ENCODE measurements at regions not wholly inside any gene's neighbourhood (a gene's known extent, or its start where the extent isn't known, plus 50 kb on each side); places are given as distances from the start of the nearest gene placed in this dataset.
"Not testable (repeated sequence)": the region's sequence is repeated elsewhere in the genome, so short reads cannot be mapped to it uniquely, and the experiment has no call there.

DNA sequence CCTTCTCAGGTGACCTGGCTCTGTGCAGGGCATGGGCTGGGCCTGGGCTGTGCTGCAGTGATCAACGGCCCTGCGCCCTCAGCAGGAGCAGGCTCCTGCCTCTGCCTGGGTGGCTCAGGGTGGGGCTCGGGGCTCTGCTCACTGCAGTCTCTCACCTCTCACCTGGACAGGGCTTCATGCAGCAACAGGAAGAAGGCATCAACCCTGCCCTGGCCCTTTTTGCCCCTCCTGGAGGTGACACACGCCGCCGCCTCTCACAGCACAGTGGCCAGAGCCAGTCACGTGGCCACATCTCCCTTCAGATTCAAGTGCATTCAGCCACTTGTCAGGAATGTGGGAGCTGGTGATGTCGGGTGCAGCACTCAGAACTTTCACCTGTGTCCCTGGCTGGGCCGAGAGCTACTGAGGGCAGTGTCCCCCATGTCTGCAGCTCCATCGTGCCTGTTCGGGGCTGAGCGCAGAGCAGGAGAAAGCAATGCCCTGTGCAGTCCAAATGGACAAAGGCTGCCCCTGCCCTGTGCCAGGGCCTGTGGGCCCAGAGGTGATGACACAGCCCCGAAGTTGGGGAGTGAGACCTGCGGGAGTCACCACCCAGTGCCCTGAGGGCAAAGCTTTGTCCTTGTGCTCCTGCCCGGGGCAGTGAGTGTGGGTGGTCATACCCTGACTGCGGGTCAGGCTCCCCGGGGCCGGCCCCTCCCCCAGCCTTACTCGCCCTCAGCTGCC, 314.0 kb downstream of the PTPRU start:
- DNase-seq = no peak

DNA sequence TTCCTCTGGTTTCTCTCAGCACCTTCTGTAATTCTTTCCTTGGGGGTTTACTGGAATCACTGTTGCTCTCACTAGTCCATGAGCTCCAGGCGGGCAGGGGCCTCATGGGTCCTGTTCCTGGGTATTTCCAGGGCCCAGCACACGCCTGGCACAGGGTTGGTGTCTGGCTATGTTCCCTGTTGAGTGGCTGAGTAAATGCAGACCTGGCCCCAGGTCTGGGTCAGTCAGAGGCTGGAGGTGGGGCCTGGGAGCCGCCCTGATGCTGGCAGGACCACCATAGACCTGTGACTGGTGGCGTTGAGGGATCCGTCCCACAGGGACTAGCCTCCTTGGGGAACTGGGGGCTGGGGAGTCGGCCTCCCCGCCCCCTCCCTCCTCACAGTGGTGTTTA, 313.4 kb downstream of the PTPRU start:
- DNase-seq = not testable (repeated sequence)

DNA sequence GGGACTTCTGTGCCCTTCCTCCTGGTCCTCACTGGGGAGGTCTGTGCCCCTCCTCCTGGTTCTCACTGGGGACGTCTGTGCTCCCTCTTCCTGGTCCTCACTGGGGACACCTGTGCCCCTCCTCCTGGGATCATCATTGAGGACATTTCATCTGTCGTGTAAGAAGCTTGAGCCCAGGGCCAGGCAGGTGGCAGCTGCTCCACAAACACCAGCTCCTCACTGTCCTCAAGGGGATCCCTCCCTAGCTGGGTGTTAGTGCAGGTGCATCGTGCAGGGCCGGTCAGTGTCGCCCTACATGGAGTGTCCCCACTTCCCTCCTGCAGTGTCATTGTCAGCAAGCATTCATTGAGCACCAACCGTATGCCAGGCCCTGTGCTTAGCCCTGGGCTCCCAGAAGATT, 312.7 kb downstream of the PTPRU start:
- DNase-seq = no peak

DNA sequence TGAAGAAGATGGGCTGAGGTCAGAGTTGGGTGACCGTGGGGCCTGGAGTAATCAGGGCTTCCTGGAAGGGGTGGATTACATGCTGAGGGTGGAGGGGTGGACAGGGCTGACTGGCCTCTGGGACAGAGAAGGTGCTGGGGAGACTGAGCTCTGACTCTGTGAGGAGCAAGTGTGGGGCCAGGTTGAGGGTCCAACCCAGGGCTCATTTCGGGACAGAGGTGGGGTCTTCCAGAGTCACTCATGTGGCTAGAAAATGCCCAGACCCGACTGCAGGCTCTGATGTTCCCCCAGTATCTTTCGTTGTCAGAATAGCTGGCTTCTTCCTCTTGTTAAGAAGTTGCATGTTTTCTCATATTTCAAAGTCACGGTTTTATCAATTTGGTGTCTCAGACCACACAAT, 311.8 kb downstream of the PTPRU start:
- no peak for DNase-seq

DNA sequence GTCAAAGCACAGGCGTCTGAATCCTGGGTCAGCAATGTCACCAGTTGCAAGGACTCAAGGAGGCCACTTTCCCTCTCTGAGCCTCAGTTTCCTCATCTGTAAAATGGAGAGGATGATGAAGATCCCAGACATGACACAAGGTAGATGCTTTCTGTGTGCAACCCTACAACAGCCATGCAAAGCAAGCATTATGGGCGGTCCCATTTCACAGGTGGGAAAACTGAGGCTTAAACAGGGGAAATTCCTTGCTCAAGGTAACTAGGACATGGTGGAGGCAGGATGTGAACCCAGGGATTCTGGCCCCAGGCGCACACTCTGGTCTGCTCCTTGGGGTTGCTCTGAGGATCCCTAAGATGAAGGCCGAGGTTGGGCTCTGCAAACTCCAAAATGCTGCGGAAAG, 311.0 kb downstream of the PTPRU start:
- DNase-seq = no peak

DNA sequence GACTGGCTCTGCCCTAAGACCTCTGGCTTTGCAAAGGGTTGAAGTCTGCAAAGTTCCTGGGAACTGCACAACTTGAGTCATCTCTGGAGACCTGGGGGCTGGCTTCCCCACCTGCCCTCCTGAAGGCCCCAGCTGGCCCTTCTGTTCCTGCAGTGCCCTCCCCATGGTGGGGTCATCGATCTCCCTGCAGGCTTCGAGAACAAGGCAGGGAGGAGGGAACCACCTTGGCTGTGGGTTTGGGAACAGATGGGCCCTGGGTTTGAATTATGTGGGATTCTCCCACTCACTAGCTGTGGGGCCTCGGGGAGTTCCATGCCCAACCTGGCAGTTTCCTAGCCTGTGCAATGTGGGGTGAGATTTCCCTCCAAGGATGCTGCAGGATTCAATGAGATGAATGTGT, 310.2 kb downstream of the PTPRU start:
- no peak for DNase-seq

DNA sequence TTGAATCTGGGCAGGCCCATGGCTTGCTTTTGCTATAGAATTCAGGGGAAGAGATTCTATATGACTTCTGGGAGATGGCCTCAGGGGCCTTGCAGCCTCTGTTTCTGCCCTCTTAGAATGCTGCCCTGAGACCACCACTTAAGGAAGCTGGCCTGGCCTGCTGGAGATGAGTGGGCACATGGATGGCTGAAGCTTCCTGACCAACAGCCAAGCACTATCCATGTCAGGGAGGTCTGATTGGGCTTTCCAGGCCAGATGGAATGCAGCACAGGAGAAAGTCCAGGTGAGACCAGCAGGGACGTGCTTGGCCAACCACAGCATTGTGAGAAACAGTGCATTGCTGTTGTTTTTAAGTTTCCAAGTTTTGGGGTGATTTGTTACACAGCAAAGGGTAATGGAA, 308.1 kb downstream of the PTPRU start:
- DNase-seq = no peak

DNA sequence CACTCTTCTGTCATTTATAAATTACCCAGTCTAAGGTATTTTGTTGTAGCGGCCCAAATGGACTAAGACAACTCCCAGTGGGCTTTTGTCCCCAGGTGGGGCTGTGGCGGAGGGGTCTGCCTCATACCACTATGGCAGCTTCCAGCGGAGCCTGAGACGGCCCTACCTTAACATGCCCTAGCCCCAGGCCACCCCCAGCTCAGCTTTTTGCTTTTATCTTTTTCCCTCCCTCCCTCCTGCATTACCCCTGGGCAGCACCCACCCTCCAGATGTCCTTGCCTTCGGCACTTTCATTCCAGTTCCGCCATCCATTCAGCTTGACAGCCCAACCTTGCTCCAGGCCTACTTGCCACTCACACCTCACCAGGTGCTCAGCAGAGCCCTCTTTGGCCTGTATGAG, 307.3 kb downstream of the PTPRU start:
- no peak for DNase-seq

DNA sequence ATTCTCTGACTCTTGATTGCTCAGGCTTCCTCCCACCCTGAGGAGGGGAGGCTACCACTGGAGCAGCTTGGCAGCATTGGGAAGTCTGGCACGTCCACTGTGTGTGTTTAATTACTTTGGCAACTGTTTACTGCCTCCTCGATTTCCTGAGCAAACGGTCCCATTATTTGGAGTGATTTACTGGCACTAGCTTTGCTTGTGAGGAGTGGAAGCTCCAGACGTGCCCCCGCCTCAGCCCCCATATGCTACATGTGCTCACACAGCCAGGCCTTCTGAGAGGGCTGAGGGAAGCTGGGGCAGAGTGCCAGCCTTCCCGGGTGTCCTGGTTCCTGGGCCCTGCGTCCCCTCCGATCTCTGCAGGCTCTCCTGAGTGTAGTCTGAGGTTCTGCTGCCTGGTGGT, 306.2 kb downstream of the PTPRU start:
- DNase-seq = no peak

DNA sequence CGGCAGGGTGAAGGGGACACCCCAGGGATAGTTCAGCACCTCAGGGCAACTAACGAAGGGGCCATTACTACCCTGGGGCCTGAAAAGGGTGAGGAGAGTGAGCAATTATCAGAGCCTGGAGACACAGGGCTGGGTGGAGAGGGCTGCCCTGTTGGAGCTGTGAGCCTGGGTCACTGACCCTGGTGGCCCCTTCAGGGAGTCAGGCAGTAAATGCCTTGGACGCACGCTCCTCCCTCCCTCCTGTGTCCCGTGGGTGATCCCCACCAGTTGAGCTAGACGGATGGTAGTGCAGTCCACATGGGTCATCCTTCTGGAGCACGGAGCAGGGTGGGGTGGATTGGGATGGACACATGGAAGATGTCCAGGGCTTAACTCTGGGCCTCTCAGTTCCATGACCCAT, 305.3 kb downstream of the PTPRU start:
- DNase-seq = no peak

DNA sequence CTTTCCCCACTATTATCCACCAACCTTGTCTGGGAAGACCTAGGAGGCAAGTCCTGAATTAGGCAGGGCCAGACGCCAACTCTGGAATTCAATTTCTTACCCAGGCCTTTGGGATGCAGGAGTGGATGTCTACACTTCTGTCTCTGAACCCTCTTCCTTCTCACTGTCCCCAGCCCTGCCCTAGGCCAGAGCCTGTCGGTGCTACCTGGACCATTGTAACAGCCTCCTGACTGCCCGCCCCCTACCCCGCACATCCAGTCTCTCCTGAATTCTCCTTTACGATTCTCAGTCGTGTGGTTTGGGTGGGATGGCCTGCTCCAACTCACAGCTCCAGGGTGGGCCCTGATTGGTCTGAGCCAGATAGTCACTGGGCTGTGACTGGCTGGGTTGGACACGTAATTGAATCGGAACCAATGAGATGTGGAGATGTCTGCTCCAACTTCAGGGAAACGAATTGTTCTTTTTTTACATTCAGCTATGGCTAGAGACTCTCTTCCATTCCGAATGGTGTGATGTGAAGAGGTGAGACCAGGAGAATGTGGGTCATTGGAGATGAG, 304.6 kb downstream of the PTPRU start:
- no peak for DNase-seq

DNA sequence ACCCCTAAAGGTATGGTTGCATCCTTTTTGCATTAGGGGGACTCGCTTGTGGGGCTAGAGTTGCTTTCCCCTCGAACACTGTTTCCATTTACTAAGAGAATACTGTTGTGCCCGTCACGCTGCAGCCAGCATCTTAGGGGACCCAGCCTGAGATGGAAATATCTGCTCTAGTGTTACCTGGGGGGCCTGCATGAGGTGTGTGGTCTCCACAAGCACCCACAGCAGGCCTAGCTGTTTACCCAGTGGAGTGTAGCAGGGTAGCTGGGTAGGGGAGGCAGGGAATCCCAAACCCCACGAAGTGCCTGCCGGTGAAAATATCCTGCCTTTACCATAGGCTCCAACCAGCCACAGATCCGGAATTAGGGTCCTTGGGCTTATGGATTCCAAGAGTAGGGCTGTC, 303.6 kb downstream of the PTPRU start:
- no peak for DNase-seq

DNA sequence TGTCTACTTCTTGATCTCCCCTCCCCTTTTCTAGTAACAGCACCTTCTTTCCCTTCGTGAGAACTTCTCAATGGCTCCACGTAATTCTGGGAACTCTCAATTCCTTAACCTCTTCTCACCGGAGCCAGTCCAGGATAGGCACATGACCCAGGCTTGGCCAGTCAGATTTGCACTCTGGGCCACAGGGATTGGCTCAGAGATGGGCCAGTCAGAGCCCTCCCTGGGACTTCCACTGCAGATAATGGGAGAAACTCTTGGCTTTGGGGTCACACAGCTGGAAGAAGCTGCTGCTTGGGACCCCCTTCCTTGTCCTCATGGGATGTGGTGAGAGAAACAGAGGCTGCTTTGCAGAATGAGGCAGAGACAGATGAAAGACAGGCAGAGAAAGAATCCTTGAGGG, 302.3 kb downstream of the PTPRU start:
- DNase-seq = no peak

DNA sequence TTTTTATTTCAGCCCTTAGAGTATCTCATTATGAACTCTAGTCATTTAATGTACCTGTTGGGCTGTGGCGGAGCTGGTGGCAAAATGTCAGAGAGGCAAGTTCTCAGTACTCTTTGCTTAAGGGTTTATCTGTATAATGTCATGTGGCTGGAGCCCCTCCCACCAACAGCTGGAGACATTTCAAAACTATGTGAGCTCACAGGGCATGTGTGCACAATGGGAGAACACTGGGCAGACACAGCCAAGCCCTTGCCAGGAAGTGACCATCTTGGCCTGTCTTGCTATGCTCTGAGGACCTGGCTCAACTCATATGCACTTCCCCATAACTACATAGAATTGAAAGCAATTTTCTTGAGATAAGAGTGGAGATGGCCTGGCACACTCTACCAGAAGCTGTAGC, 296.4 kb downstream of the PTPRU start:
- DNase-seq = no peak

DNA sequence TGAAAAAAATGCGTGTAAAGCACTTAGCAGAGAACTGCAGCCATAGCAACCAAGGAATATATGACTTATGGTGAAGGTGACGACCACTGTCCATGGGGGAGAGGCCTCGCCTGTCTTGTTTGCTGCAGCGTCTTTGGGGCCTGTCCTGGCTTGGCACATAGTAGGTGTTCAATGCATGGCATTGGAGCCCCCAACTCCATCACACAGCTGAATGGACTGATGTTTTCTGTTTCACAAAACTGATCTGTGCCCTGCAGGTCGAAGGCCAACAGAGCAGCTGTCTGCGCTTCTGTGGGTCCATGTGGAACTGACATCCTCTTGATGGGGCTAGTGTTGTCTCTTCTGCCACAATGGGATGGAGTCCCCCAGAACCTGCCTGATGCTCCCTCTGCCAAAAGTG, 296.0 kb downstream of the PTPRU start:
- no peak for DNase-seq

DNA sequence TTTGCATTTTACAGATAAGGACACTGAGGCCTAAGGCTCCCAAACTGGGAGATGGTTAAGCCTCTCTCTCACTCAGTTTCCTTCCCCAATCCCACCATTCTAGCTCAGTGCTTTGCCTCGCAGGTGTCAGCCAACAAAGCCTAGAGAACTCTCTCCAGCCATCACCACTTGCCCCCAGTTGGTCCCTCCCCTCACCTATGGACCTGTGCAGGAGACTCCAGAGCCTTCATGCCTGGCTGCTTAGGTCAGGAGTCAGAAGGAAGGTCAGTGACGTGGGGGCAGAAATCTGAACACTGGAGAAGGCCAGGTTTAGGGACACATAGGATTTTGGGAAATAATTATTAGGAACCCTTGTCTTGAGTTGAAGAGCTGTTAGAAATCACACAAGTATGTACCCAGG, 295.3 kb downstream of the PTPRU start:
- DNase-seq = no peak

DNA sequence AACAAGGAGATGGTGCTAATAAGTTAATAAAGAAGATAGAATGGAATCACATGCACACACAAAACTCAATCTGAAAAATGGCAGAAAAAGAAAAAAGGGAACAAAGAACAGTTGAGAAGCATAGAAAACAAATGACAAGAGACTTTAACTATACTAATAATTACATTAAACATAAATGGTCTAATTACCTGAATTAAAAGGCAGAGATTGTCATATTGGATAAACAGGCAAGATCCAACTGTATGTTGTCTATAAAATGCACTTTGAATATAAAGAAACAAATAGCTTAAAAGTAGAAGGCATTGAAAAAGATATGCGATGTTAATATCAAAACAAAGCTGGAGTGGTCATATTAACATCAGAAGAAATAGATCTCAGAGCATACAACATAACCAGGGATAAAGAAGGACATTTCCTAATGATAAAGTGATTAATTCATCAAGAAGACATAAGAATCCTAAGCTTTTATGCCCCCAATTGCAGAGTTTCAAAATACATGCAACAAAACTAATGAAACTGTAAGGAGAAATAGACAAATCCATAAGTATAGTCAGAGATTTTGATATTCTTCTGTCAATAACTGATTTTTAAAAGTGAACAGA, 293.5 kb downstream of the PTPRU start:
- DNase-seq = no peak

DNA sequence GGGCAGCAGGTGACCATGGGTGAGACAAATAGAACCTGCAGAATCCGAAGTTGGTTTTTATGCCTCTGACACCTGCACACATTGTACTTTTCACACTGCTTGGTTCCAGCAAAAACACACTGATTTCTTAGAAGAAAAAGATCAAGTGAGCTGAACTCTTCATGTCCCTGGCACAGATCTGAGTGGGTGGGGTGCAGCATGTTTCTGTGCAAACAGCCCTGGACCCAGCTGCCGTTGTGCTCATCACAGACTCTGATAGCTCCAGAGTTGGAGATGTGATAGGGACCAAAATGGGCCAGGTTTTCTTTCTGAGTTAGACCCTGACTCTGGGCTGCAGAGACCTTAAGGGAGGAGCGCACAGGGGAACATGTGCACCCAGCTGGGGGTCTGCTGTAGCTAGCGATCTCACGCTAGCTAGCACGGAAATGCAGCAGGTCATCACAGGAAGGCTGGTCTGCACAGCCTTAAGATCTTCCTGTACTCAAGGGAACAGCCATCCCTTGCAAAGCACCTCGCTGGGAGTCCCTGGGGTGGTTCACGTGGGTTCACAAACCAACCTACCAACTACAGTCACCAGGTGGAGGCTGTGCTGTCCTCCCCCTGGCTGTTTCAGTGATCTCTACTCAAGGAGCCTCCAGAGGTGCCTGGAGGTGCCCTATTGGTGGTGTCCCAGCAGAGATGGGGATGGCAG, 291.1 kb downstream of the PTPRU start:
- no peak for DNase-seq

DNA sequence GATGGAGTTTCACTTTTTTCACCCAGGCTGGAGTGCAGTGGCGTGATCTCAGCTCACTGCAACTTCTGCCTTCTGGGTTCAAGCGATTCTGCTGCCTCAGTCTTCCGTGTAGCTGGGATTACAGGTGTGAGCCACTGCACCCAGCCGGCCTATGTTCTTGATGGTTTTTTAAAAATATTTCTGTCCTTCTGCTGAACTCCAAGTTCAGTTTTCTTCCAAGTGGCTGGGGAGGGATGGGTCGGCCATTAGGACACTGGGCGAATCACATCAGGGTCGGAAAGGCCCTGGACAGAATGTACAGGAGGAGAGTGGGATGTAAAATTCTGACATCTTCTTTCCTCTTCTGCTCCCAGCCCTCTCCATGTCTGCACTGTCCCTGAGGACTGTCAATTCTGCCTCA, 289.6 kb downstream of the PTPRU start:
- no peak for DNase-seq

DNA sequence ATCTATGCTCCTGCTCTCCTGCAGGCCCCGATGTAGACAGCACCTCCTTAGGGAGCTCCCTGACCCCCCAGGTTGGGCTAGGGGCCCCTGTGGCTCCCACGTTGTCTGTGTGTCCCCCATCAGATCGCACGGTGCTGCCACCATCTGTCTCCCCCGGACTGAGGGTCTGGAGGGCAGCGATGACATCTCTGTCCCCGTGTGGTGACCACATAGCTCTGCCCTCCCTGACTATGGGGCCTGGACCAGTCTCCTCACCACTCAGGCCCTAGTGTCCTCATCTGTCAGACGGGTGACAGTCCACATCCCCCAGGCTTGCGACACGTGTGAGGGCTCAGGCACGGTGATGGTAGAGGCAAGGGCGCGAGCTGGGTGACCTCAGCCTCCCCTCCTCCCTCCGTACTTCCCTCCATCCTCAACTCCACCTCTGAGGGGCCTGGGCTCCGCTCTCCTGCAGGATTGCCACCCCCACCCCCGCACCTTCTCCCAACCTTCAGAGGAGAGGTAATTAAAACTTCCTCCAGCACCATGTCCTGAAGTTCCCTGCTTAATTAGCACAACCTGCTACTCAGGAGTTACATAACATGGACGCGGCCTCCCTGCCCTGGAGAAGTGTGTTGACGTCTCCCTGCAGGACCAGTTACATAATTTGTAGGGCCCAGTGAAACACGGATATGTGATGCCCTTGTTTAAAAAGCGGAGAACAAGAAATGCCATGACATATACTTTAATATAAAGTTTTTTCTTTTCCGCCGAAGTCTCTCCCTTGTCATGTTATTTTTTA, 288.2 kb downstream of the PTPRU start:
- no peak for DNase-seq

DNA sequence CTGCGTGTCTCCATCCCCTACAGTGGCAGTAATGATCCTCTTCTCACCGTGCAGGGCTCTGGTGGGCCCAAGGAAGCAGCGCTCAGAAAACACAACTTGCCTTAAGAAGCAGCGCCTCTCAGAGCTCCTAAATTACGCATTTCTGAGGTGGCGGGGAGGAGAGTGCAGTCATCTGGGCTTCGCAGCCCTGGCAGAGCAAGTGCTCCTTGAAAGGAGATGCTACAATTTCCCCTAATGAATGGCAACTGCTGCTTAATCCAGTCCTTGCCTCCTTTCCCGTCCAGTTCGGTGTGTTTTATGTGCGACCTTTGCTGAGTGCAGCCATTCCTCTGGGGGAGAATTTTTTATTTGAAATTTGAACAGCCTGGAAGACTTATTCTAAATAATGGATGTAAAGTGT, 287.3 kb downstream of the PTPRU start:
- DNase-seq = no peak

DNA sequence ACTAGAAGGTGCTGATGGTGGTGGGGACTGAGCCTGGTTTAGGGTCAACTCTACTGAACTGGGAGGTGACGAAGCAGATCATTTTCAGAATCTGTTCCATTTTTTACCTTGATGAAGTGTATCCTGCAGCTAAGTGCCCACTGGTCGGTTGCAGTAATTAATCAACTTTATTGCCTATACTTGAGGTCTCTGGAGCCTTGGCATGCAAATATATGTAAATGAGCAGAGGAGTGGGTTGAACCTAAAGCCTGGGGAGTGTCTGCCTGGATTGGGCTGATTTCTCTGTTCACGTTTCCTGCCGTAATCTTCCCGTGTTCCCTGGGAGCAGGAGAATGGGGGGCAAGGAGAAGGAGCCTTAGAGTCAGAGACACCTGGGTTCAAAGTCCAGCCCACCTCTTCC, 286.8 kb downstream of the PTPRU start:
- DNase-seq = no peak

DNA sequence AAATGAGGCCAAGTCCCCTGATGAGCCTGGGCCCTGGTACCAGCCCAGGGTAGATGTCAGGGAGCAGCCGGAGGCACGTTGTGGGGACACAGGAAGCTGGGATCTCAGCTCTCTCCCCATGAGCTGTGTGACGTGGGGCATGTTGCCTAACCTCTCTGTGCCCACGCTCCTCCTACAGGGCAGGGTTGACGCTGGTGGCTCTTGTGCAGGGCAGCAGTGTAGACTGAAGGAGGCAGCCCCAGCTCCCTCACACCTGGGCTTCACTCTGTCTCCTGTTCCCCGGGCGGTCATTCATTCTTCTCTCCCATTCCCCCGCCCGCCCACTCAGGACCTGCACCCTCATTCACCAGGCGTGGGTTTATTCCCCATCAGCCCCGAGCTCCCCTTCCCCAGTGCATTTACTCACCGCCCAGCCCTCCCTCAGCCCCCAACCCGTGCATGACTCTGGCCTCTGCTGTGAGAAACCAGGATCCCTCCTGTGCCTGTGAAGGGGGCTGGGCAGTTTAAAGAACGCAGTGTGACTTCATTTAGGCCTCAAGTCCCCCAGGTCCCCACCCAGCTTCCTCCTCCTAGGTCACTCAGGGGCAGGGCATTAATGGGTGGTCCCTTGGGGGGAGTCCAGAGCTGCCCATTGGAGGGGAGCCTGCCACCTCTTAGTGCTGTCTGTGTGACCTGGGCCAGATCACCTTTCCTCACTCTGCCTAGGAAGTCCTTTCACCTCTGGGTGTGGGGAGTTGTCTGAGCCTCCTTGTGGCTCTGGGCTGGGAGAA, 285.7 kb downstream of the PTPRU start:
- no peak for DNase-seq
